ENCODE measurements at regions not wholly inside any gene's neighbourhood (a gene's known extent, or its start where the extent isn't known, plus 50 kb on each side); places are given as distances from the start of the nearest gene placed in this dataset.

GRCh38 chr6:18664401-18664800 lies 277.3 kb downstream of the RNF144B start:
- Mint-ChIP-seq H3K9me3 (peaks cover 7% of the 10 kb centered on the region), H3K27ac (no peak overlapping the region), H3K4me3 (no peak overlapping the region), H3K36me3 (no peaks in the 10 kb centered on the region), H3K4me1 (ENCODE audit: low read depth in 2 of 2) (no peaks in the 10 kb centered on the region), H3K27me3 (no peaks in the 10 kb centered on the region)
- DNase-seq (ENCODE audit: low spot score): no peak
- ATAC-seq: no peak

- no peak overlapping the region for H3K4me3 Mint-ChIP-seq
- ATAC-seq (no peak), DNase-seq (ENCODE audit: low spot score) (no peak)
- H3K9me3 Mint-ChIP-seq: peaks cover 11% of the 10 kb centered on the region
- no peaks in the 10 kb centered on the region for H3K4me1 Mint-ChIP-seq (ENCODE audit: low read depth in 2 of 2)
- H3K36me3 Mint-ChIP-seq: no peaks in the 10 kb centered on the region
- H3K27ac Mint-ChIP-seq: no peak overlapping the region
- H3K27me3 Mint-ChIP-seq: no peaks in the 10 kb centered on the region
Observed at GRCh38 chr6:18667612-18668011, 280.5 kb downstream of the RNF144B start.

- peaks cover 9% of the 10 kb centered on the region for H3K9me3 Mint-ChIP-seq
- H3K27me3 Mint-ChIP-seq: no peaks in the 10 kb centered on the region
- no peaks in the 10 kb centered on the region for H3K4me1 Mint-ChIP-seq (ENCODE audit: low read depth in 2 of 2)
- ATAC-seq (no peak), DNase-seq (ENCODE audit: low spot score) (no peak)
- H3K36me3 Mint-ChIP-seq: no peaks in the 10 kb centered on the region
- H3K4me3 Mint-ChIP-seq: no peak overlapping the region
- H3K27ac Mint-ChIP-seq: no peak overlapping the region
Observed at GRCh38 chr6:18668994-18669393, 281.8 kb downstream of the RNF144B start.

- Mint-ChIP-seq H3K27me3 (no peaks in the 10 kb centered on the region), H3K36me3 (no peaks in the 10 kb centered on the region), H3K27ac (no peak overlapping the region), H3K4me1 (ENCODE audit: low read depth in 2 of 2) (no peaks in the 10 kb centered on the region), H3K4me3 (no peak overlapping the region), H3K9me3 (peaks cover 12% of the 10 kb centered on the region)
- ATAC-seq: no peak
- DNase-seq (ENCODE audit: low spot score): no peak
Observed at GRCh38 chr6:18672852-18673251, 285.7 kb downstream of the RNF144B start.

- DNase-seq (ENCODE audit: low spot score) (no peak), ATAC-seq (no peak)
- H3K27me3 Mint-ChIP-seq: no peaks in the 10 kb centered on the region
- no peaks in the 10 kb centered on the region for H3K36me3 Mint-ChIP-seq
- no peak overlapping the region for H3K27ac Mint-ChIP-seq
- H3K4me3 Mint-ChIP-seq: no peak overlapping the region
- no peaks in the 10 kb centered on the region for H3K4me1 Mint-ChIP-seq (ENCODE audit: low read depth in 2 of 2)
- H3K9me3 Mint-ChIP-seq: peaks cover 17% of the 10 kb centered on the region
Observed at GRCh38 chr6:18674346-18674745, 287.2 kb downstream of the RNF144B start.

- Mint-ChIP-seq H3K27me3 (no peaks in the 10 kb centered on the region), H3K9me3 (peaks cover 15% of the 10 kb centered on the region), H3K36me3 (no peaks in the 10 kb centered on the region), H3K27ac (no peak overlapping the region), H3K4me1 (ENCODE audit: low read depth in 2 of 2) (no peaks in the 10 kb centered on the region), H3K4me3 (no peak overlapping the region)
- ATAC-seq (no peak), DNase-seq (ENCODE audit: low spot score) (no peak)
Observed at GRCh38 chr6:18675881-18676280, 288.7 kb downstream of the RNF144B start.

GRCh38 chr6:18676548-18676947 lies 289.4 kb downstream of the RNF144B start:
- H3K9me3 Mint-ChIP-seq: peaks cover 9% of the 10 kb centered on the region
- H3K4me1 Mint-ChIP-seq (ENCODE audit: low read depth in 2 of 2): no peaks in the 10 kb centered on the region
- DNase-seq (ENCODE audit: low spot score) (no peak), ATAC-seq (no peak)
- H3K36me3 Mint-ChIP-seq: no peaks in the 10 kb centered on the region
- no peak overlapping the region for H3K27ac Mint-ChIP-seq
- H3K27me3 Mint-ChIP-seq: no peaks in the 10 kb centered on the region
- no peak overlapping the region for H3K4me3 Mint-ChIP-seq

GRCh38 chr6:18680842-18681241 lies 293.7 kb downstream of the RNF144B start:
- H3K36me3 Mint-ChIP-seq: no peaks in the 10 kb centered on the region
- H3K4me3 Mint-ChIP-seq: no peak overlapping the region
- no peaks in the 10 kb centered on the region for H3K27me3 Mint-ChIP-seq
- DNase-seq (ENCODE audit: low spot score): no peak
- peaks cover 9% of the 10 kb centered on the region for H3K9me3 Mint-ChIP-seq
- no peaks in the 10 kb centered on the region for H3K4me1 Mint-ChIP-seq (ENCODE audit: low read depth in 2 of 2)
- no peak overlapping the region for H3K27ac Mint-ChIP-seq
- ATAC-seq: no peak

- ATAC-seq: no peak
- Mint-ChIP-seq H3K9me3 (peaks cover 9% of the 10 kb centered on the region), H3K27ac (no peak overlapping the region), H3K4me1 (ENCODE audit: low read depth in 2 of 2) (no peaks in the 10 kb centered on the region), H3K27me3 (no peaks in the 10 kb centered on the region), H3K4me3 (no peak overlapping the region), H3K36me3 (no peaks in the 10 kb centered on the region)
- no peak for DNase-seq (ENCODE audit: low spot score)
Observed at GRCh38 chr6:18681832-18682503, 294.8 kb downstream of the RNF144B start.

GRCh38 chr6:18684343-18684742 lies 297.2 kb downstream of the RNF144B start:
- no peaks in the 10 kb centered on the region for H3K27me3 Mint-ChIP-seq
- no peak overlapping the region for H3K4me3 Mint-ChIP-seq
- no peak for DNase-seq (ENCODE audit: low spot score)
- no peaks in the 10 kb centered on the region for H3K9me3 Mint-ChIP-seq
- no peak overlapping the region for H3K27ac Mint-ChIP-seq
- H3K36me3 Mint-ChIP-seq: no peaks in the 10 kb centered on the region
- no peak for ATAC-seq
- H3K4me1 Mint-ChIP-seq (ENCODE audit: low read depth in 2 of 2): no peaks in the 10 kb centered on the region

GRCh38 chr6:18692929-18693685 lies 306.0 kb downstream of the RNF144B start:
- no peaks in the 10 kb centered on the region for H3K4me1 Mint-ChIP-seq (ENCODE audit: low read depth in 2 of 2)

GRCh38 chr6:18693881-18694280 lies 306.7 kb downstream of the RNF144B start:
- H3K27ac Mint-ChIP-seq: no peak overlapping the region
- H3K4me3 Mint-ChIP-seq: no peak overlapping the region
- H3K27me3 Mint-ChIP-seq: no peaks in the 10 kb centered on the region
- H3K36me3 Mint-ChIP-seq: no peaks in the 10 kb centered on the region
- peaks cover 8% of the 10 kb centered on the region for H3K9me3 Mint-ChIP-seq
- DNase-seq (ENCODE audit: low spot score) (no peak), ATAC-seq (no peak)
- H3K4me1 Mint-ChIP-seq (ENCODE audit: low read depth in 2 of 2): no peaks in the 10 kb centered on the region

More at GRCh38 chr6:18692929-18693685, 306.0 kb downstream of the RNF144B start:
- no peak overlapping the region for H3K27ac Mint-ChIP-seq
- peaks cover 8% of the 10 kb centered on the region for H3K9me3 Mint-ChIP-seq
- DNase-seq (ENCODE audit: low spot score) (no peak), ATAC-seq (no peak)
- no peaks in the 10 kb centered on the region for H3K36me3 Mint-ChIP-seq
- no peaks in the 10 kb centered on the region for H3K27me3 Mint-ChIP-seq
- H3K4me3 Mint-ChIP-seq: no peak overlapping the region

- H3K9me3 Mint-ChIP-seq: peaks cover 7% of the 10 kb centered on the region
Observed at GRCh38 chr6:18703546-18703945, 316.4 kb downstream of the RNF144B start.

GRCh38 chr6:18707714-18708439 lies 320.7 kb downstream of the RNF144B start:
- Mint-ChIP-seq H3K36me3 (no peaks in the 10 kb centered on the region), H3K27ac (no peak overlapping the region), H3K4me1 (ENCODE audit: low read depth in 2 of 2) (no peaks in the 10 kb centered on the region), H3K9me3 (peaks cover 15% of the 10 kb centered on the region), H3K27me3 (no peaks in the 10 kb centered on the region), H3K4me3 (no peak overlapping the region)
- ATAC-seq: no peak
- DNase-seq (ENCODE audit: low spot score): no peak

More at GRCh38 chr6:18703546-18703945, 316.4 kb downstream of the RNF144B start:
- DNase-seq (ENCODE audit: low spot score): no peak
- Mint-ChIP-seq H3K27ac (no peak overlapping the region), H3K4me1 (ENCODE audit: low read depth in 2 of 2) (no peaks in the 10 kb centered on the region), H3K36me3 (no peaks in the 10 kb centered on the region), H3K27me3 (no peaks in the 10 kb centered on the region), H3K4me3 (no peak overlapping the region)
- no peak for ATAC-seq
